MM.1S (cell line): ENCODE measurements at regions not wholly inside any gene's neighbourhood (a gene's known extent, or its start where the extent isn't known, plus 50 kb on each side); places are given as distances from the start of the nearest gene placed in this dataset.

Experiments used
- DNase-seq: peaks from one replicate; pipeline ENCODE4 v3.0.0-alpha.2; 2015
- H2AFZ ChIP-seq: fragments of 300-600 bp; sonication (generic); 2 replicates; pipeline ENCODE4 v1.6.0; 2016; ENCODE audit warnings: antibody characterized with exemption, low read length
- H3F3A ChIP-seq: fragments of 300-600 bp; sonication (generic); 2 replicates; pipeline ENCODE4 v1.6.1; 2016; ENCODE audit warnings: mild to moderate bottlenecking, antibody characterized with exemption, low read length, moderate library complexity, mixed read lengths; ENCODE audit not compliant: insufficient read depth
- H3K27ac ChIP-seq: fragments of 300-600 bp; sonication (generic); 2 replicates; pipeline ENCODE4 v1.5.1; 2016; ENCODE audit warnings: mild to moderate bottlenecking, low read length
- H3K27me3 ChIP-seq: fragments of 300-600 bp; sonication (generic); replicated peaks from 2 replicates; pipeline ENCODE4 v1.6.0; 2016; ENCODE audit warnings: low read length; ENCODE audit not compliant: insufficient read depth
- H3K36me3 ChIP-seq: fragments of 300-600 bp; sonication (generic); replicated peaks from 2 replicates; pipeline ENCODE4 v1.6.1; 2016; ENCODE audit warnings: mild to moderate bottlenecking, low read length, mixed read lengths; ENCODE audit not compliant: insufficient read depth
- H3K4me1 ChIP-seq: fragments of 300-600 bp; sonication (generic); 2 replicates; pipeline ENCODE4 v1.6.1; 2016; ENCODE audit warnings: low read length, mixed read lengths
- H3K4me2 ChIP-seq: fragments of 300-600 bp; sonication (generic); 2 replicates; pipeline ENCODE4 v1.6.0; 2016; ENCODE audit warnings: low read depth, low read length
- H3K4me3 ChIP-seq: fragments of 300-600 bp; sonication (generic); 2 replicates; pipeline ENCODE4 v1.5.1; 2016; ENCODE audit warnings: low read length, mixed read lengths
- H3K79me2 ChIP-seq: fragments of 300-600 bp; sonication (generic); 2 replicates; pipeline ENCODE4 v1.6.1; 2016; ENCODE audit warnings: mixed run types, low read length, mixed read lengths
- H3K9ac ChIP-seq: fragments of 300-600 bp; sonication (generic); 2 replicates; pipeline ENCODE4 v1.6.1; 2016; ENCODE audit warnings: low read length, mixed read lengths
- H3K9me2 ChIP-seq: fragments of 300-600 bp; sonication (generic); replicated peaks from 2 replicates; pipeline ENCODE4 v1.6.1; 2016; ENCODE audit warnings: mild to moderate bottlenecking, low read length, mixed read lengths; ENCODE audit not compliant: insufficient read depth
- H3K9me3 ChIP-seq: fragments of 300-600 bp; sonication (generic); replicated peaks from 2 replicates; pipeline ENCODE4 v1.6.1; 2016; ENCODE audit warnings: mild to moderate bottlenecking, low read length, mixed read lengths; ENCODE audit not compliant: insufficient read depth
- H4K20me1 ChIP-seq: fragments of 300-600 bp; sonication (generic); 2 replicates; pipeline ENCODE4 v1.6.1; 2016; ENCODE audit warnings: mild to moderate bottlenecking, low read length, moderate library complexity, mixed read lengths; ENCODE audit not compliant: insufficient read depth
- CTCF ChIP-seq: fragments of 300-600 bp; sonication (generic); IDR thresholded peaks from 2 replicates; pipeline ENCODE4 v1.5.1; 2016; ENCODE audit warnings: antibody characterized with exemption, low read length, mixed read lengths
- EZH2 ChIP-seq: fragments of 300-600 bp; sonication (generic); optimal IDR thresholded peaks from 2 replicates; pipeline ENCODE3; 2017; ENCODE audit warnings: low read depth, mild to moderate bottlenecking, antibody characterized with exemption, low read length, mixed read lengths
- EZH2phosphoT487 ChIP-seq: fragments of 300-600 bp; sonication (generic); IDR thresholded peaks from 2 replicates; pipeline ENCODE4 v1.6.1; 2018; ENCODE audit warnings: antibody characterized with exemption, low read length

GRCh38 chr12:39032448-39032847 lies 127.1 kb upstream of the CPNE8 start:
- Histone ChIP-seq H3K36me3 (no peaks in the 10 kb centered on the region), H3K4me3 (no peak overlapping the region), H3K27me3 (no peaks in the 10 kb centered on the region), H3K4me1 (no peaks in the 10 kb centered on the region), H3K79me2 (no peaks in the 10 kb centered on the region), H3K9me3 (no peaks in the 10 kb centered on the region), H4K20me1 (no peaks in the 10 kb centered on the region), H3F3A (no peaks in the 10 kb centered on the region), H3K27ac (no peak overlapping the region), H3K4me2 (no peak overlapping the region), H2AFZ (no peak overlapping the region), H3K9ac (no peak overlapping the region), H3K9me2 (no peaks in the 10 kb centered on the region)
- no peak for DNase-seq
- no peak for TF ChIP-seq EZH2
- TF ChIP-seq CTCF = no peak
- no peak for TF ChIP-seq EZH2phosphoT487

GRCh38 chr12:39032034-39032433 lies 126.6 kb upstream of the CPNE8 start:
- no peaks in the 10 kb centered on the region for H3F3A ChIP-seq
- no peak overlapping the region for H3K9ac ChIP-seq
- no peak overlapping the region for H2AFZ ChIP-seq
- H3K79me2 ChIP-seq = no peaks in the 10 kb centered on the region
- no peak for DNase-seq
- H4K20me1 ChIP-seq = no peaks in the 10 kb centered on the region
- H3K4me1 ChIP-seq = no peaks in the 10 kb centered on the region
- H3K4me2 ChIP-seq = no peak overlapping the region
- no peaks in the 10 kb centered on the region for H3K36me3 ChIP-seq
- TF ChIP-seq CTCF = no peak
- TF ChIP-seq EZH2phosphoT487 = no peak
- no peak for TF ChIP-seq EZH2
- no peaks in the 10 kb centered on the region for H3K9me2 ChIP-seq
- H3K4me3 ChIP-seq = no peak overlapping the region
- no peak overlapping the region for H3K27ac ChIP-seq
- H3K27me3 ChIP-seq = no peaks in the 10 kb centered on the region
- H3K9me3 ChIP-seq = no peaks in the 10 kb centered on the region

- no peak overlapping the region for H3K4me2 ChIP-seq
- no peaks in the 10 kb centered on the region for H3K4me1 ChIP-seq
- no peaks in the 10 kb centered on the region for H3F3A ChIP-seq
- no peak overlapping the region for H2AFZ ChIP-seq
- no peaks in the 10 kb centered on the region for H3K9me3 ChIP-seq
- no peaks in the 10 kb centered on the region for H4K20me1 ChIP-seq
- H3K27me3 ChIP-seq = no peaks in the 10 kb centered on the region
- H3K36me3 ChIP-seq = no peaks in the 10 kb centered on the region
- H3K79me2 ChIP-seq = no peaks in the 10 kb centered on the region
- no peak overlapping the region for H3K27ac ChIP-seq
- no peak overlapping the region for H3K9ac ChIP-seq
- no peak for DNase-seq
- no peaks in the 10 kb centered on the region for H3K9me2 ChIP-seq
- TF ChIP-seq EZH2phosphoT487 (no peak), CTCF (no peak), EZH2 (no peak)
- no peak overlapping the region for H3K4me3 ChIP-seq
These were observed 123.0 kb upstream of the CPNE8 start for GRCh38 chr12:39028382-39028781.
